GM18861 (cell line): ENCODE measurements at regions not wholly inside any gene's neighbourhood (a gene's known extent, or its start where the extent isn't known, plus 50 kb on each side); places are given as distances from the start of the nearest gene placed in this dataset.

Experiments used
- ATAC-seq: cut with Tn5 transposase; IDR thresholded peaks from one replicate; pipeline ENCODE4 v1.9.1; 2021; ENCODE audit not compliant: unreplicated experiment

DNA sequence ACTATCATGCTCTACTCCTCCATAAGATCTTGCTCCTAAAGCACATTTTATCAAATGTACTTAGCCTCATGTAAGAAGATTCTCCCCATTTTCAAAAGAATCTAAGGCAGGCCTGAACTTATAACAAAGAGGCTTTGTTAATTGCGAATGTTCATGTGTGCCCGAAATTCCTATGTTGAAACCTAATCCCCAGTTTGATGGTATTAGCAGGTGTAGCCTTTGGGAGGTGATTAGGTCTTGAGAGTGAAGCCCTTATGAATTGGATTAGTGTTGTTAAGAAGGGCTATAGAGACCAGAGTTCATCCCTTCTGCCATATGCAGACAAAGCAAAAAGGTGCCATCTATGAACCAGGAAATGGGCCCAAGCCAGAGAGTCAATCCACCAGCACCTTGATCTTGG lies 234.5 kb downstream of the PAX3 start:
- no peak for ATAC-seq

DNA sequence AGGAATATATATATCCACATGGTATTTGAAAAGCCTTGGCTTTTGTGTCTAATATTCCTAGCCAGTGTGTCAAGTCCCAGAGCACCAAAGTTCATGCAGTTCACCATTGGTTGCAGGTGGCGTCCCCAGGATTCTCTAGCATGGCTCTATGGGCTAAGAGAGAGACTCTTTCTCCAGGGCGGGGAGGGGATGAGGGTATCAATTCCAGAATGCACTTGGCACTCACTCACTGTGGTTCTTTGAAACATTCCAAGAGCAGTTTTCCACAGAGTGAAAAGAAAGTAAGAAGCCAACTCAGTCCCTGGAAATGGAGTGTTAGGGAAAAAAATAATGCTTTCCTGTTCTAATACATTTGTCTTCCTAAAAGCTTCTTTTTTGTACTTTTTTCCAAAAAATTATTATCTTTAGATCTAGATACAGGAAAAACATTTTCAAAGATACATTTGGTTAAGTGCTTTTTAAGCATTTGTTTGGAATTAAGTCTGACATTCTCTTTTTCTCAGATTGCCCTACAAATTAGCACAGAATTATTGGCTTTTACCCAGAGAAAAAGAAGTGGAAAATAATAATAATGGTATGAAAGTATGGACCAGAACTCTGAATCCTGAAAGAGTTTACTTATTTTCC lies 239.9 kb downstream of the PAX3 start:
- ATAC-seq, result no peak

DNA sequence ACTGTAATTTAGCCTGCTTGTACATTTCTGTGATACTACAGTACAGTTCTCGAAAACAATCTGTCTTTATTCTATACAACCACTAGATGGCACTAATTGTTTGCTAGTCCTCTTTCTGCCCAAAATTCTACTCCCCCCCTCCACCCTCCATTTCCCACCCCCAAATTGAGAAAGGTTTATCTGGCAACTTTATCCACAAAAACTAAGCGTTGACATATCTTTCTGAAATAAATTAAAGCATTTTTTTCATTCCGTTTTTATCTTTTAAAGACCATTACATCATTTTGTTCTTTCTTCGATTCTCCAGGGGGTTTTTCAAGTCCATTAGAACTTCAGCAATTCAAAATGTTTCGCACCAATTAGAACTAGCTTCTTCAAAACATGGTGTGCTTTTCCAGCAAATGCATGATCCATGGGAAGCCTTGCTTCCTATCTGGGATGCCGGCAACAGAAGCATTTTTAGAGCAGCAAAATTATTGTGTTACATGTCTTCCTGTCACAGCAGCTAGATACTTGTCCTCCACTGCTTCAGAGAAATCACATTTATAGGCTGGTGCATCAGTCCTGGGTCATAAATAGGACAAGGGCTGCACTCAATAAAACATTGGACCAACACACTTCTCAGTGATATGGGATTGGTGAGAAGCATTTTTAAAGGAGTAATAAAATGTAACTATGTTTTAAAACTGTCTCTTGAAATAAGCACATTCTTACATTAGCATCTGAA lies 241.3 kb downstream of the PAX3 start:
- ATAC-seq, result no peak

DNA sequence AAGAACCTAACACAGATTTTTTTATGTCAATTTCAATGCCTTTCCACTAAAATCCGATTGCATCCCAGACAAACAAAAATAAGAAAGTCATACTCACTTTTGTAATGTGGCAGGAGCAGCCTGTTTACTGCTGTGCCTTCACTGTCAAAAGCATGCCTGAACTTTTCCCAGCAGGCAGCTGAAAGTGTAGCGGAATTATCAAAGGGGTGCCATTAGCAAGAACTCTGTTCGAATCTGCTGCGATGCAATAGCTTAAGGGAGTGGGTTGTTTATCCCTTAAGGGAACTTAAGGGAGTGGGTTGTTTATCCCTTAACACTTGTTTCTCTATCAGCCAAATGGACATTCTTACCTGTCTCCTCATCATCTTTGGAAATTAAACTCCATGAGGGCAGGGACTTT lies 243.5 kb downstream of the PAX3 start:
- ATAC-seq, result no peak

DNA sequence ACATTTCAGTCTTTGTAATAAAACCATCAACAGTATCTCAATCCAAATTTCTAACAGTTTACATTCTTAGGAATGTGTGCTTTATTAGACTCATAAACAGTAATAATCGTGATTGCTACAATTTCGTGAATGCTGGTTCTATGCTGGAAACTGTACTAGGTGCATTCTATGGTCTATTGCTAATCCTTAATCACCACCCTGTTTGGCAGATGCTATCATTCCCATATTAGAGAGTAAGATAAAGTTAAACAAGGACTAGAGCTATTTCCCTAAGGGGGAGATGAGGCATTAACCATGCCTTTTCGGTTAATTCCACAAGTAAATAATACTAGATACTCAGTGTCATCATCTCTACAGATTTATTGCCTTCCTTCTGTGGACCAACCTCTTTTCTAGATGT lies 244.0 kb downstream of the PAX3 start:
- ATAC-seq, result no peak

DNA sequence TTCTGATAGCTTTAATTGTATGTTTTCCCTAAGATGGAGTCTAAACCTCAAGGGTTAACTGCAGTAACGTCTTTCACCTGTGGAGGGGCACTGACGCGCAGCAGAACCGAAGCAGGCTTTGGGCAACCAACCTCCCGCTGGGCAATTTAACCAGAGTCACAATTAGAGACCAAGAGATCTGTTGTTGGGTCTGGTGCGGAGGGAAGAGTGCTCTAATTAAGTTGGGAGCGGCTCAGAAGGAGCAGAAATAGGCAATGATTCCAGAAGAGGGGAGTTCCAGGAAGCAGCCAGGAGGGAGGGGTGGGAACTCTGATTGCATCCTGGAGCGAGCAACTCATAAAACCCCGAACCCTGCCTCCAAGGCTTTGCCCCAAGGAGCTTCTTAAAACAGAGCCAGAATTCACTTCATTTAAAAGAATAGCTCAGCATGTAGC lies 245.8 kb downstream of the PAX3 start:
- ATAC-seq, result no peak

DNA sequence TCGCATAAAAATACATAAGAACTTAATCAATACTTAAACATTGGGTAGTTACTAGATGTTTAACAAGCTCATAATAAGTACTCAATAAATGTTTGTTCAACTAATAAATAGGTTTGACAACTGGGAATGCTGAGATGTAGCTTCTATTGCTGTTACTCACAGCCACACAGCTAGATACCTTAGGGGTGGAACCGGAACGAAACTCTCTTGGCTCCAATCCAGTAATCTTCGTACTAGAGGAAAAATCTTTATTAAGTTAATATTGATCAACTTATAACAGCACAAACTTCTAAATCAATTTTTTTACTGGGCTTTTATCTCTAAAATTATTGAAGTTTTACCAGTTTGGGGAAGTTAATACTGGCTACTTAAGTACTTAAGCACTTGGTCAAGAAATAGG lies 247.8 kb downstream of the PAX3 start:
- no peak for ATAC-seq

DNA sequence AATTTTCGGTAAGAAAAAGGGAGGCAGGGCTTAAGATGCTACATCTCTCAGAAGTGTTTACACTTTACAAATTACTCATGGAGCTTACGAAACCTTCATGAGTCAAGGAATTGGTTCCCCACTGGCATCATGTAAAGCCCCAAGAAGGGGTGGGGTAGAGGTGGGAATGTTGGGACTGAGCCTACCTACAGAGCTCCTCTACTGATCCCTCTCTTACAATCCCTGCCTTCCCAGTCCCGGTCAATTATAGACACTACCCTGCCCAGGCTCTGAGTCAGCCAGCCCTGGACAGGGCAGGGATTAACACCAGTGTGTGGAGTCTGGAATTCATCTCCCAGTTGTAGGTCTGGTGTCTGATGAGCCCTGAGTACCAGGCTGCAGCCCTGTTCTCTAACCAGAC lies 248.9 kb downstream of the PAX3 start:
- ATAC-seq, result no peak

DNA sequence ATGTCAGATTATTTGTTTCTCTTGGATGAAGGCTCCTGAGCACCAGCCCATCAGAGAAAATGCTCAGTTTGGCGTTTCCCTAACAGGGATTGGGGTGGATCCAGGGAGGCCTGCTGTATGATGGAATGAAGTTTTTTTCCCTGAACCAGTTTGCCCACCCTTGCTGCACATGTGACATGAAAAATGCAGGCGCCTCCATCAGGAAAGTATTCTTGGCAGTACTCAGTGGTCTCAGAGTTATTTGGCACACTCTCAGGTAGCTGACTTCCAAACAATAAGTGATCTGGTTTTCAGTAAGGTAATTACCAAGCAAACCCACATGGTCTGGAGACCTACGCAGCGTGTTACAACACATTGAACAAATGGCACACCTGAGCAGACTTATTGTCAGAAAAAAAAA lies 254.9 kb downstream of the PAX3 start:
- ATAC-seq, result no peak

DNA sequence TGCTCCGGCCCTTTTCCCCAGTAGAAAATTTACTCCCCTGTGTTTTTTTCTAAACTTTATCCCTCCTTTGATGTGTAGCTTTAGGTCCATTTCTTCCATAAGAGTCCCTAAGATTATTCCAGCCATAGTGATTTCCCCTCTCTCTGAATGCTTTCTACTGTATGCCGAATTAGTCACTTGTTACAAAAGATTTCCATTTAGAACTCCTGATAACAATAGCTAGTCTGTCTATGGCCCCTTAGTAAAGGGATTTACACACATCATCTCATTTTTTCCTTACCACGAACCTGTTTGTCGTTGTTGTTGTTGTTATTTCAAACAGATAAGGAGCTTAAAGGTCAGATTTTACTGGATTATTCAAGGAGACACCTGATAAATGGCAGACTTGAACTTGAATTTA lies 256.1 kb downstream of the PAX3 start:
- no peak for ATAC-seq

DNA sequence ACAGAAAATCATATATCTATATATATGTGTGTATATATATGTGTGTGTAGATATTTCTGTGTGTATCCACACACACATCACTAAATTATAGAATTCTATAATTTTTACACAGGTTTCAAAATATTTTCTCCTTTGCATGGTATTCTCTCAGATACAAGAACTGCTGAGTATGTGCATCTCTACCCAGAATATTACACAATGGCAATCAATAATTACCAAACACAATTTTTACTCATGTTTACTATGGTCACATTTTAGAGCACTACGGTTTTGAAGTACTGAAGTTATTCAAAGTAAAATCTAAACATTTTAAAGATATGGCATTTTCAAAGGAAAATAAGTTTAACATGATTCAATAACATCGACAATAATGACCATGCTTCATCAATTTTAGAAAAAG lies 258.5 kb downstream of the PAX3 start:
- ATAC-seq, result no peak

DNA sequence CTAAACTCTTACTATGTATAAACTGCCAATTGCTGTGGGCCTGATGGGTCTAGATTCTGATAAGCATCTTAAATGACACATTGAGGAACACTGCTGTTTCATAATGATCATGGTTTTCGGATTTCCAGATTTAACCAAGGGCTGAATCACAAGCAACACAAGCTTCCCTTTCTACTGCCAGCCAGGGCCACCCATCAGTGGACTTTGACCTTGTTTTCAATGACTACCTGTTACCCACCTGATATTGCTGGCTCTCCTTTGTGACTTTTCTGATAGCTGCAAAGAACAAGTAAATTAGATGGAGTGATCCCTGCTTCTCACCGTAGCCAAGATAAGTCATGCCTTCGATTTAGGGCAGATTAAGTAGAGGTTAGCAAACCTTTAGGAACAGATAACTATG lies 259.0 kb downstream of the PAX3 start:
- ATAC-seq, result no peak

DNA sequence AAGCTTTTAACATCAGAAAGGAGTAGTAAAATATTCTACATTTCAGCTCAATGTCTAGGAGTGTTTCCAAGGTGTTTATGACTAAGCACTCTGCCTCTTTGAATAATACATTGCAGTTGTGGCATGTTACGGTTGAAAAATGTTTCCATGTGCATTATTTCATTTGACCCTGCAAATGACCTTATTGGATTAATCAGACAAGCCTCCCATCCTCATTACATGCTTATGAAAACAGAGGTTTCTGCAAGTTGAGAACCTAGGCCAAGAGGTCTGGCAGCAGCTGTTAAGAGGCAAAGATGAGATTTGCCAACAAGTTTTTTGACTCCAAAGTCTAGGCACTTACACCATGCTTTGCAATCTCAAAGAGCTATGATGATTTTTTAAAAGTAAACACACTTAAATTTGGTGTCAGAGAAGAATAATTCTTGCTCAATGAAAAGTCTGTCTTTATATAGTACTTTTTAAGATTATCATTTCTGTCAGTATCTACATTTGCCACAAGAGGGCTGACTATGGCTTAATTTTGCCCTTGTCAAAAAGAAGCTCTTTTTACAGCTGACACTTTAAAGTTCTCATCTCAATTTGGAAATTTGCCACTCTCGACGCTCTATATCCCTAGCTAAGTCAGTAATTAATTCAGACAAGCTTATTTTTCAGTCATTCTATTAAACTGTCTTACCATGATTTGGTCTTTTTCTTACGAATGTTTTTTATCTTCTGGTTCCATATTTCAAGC lies 260.6 kb downstream of the PAX3 start:
- ATAC-seq, result no peak

DNA sequence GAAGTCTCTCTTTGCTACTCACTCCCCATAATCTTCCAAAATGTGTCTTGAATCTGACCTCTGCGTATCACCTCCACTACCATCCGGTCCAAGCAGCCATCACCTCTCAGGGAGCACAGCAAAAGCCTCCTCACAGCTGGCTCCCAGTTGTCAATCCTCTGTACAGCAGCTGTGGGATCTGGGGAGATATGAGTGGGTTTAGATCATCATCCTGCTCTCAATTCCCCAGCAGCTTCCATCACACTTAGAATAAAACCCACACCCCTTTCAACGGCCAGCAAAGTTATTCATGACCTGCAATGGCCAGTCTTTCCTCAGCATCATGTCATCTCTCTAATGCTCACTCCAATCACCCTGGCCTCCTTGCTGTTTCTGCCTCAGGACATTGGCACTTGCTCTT lies 261.6 kb downstream of the PAX3 start:
- no peak for ATAC-seq

DNA sequence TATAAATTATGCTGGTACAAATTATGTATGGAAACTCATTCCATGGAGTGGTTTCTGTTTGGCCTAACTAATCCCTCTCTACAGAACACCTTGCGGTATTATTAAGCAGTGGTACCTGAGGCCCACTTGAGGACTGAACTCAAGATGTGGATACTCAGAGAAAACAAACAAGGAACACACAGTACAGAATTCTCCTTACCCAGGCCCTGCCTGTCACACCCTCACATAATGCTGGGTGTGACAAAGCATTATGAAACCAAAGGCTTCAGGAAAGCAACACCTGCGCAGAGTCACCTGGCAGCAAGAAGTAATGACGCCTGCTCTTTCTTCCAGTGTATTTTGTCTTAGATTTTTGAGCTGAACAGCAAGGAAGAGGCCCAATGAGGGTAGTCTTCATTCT lies 264.7 kb downstream of the PAX3 start:
- ATAC-seq, result no peak

DNA sequence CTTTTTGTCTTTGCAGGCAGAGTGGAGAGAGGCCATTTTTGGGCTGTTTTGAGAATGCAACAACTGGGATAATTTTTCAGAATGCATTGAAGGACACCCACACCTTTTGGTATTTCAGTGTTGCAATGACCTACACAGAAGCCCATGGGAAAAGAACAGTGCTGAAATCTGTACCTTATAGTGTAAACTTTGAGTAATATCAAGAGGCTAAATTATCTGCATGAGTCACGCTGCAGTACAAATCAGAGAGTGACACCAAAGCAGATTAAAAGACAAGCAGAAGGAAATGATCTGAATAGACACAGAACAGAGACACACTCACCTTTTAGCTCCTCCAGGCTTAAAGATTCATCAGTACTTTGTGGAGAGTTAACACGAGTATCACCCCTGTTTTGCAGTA lies 265.3 kb downstream of the PAX3 start:
- no peak for ATAC-seq

DNA sequence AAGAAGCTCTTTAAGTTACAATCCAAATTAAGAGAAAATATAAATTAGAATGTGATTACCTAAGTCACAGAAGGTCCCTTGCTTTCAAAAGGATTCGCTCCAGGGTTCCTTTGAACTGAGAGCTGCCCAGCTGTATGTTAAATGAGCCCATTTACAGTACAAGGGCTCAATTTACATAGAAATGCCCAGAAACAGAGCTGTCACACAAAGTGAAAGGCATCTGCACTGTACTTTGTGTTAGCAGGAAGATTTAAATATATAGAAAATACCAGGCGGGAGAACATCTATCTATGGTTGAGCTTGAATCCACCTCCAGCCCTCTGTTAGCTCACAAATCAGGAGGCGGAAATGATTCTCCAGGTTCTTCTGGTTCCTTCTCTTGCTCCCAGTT lies 272.9 kb downstream of the PAX3 start:
- ATAC-seq, result no peak

DNA sequence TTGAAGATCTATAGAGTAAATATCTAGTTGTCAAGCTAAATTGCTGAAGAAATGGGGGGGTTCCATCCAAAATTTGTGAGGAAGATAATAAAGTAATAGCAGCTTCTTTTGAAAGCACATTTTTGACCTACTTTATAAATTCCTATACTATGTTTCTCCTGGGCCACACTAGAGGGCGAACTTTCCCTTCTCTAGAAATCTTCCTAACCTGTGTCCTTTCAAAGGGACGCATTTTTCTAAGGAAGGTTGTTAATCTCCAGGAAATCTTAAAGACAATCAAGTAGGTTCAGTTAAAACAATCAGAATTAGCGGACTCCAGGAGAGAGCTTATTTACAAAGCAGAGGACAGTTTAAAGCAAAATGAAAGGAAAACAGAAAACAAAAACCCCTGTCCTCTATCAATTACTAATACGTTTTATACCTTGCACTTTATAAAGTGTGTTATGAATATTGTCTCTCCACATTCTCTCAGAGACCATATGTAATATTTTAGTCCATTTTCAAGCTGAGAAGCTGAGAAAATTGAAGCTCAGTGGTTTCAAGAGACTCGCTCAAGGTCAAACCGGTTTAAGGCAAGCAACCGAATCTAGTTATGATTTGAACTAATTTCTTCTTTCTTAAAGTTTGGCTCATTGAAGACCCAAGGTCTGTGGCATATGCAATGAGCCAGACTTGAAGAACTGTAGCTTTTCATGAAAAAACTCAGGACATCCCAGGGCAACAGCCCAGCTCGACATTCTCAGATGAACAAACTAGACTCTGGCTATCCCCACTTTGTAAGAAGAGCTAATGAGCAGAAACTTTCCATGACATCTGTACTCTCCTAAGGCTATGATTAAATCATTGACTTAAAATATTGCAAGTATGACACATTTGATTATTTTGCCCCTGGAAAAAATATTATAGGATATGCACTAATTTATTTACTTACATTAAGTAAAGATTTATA lies 273.6 kb downstream of the PAX3 start:
- ATAC-seq, result no peak

DNA sequence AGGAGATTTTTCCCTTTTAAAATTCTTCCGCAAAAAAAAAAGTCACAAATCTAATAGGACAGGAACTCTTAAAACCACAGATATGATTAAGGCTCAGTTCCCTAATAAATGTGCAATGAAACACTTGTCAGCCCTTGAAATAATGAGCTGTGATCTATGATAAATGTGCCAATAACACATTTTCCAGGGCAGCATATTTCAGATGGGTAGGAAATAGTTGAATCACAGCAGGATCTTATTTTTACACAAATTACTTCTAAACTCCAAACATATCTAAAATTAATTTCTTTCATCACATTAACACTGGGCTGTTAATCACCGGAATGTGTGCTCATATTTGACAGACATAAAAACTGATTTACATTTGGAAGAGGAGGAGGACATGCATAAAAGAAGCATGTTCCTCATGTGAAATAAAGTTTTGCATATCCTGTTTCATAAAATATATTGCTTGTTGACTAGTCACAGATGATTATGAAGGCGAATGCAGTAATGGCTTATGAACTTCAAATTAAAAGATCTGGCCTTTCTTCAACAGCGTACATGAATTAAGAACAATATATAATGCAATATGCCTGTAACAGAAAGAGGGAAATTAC lies 281.4 kb downstream of the PAX3 start:
- ATAC-seq, result no peak

DNA sequence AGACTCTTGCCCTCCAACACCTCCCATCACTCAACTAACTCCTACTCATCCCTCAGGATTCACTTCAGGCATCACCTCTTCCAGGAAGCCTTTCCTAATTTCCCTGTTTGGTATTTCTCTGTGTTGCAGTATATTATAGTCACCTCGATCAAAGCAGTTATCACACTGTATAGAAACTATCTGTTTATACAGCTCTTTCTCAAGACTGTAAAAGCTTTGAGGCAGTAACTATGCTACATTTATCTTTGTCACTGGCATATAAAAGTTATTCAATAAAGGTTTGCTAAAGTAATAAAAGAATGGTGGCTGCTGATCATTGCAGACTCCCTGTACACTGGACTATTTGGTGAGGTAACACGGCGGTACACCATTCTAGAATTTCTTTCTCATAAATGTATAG lies 284.9 kb downstream of the PAX3 start:
- ATAC-seq, result no peak

DNA sequence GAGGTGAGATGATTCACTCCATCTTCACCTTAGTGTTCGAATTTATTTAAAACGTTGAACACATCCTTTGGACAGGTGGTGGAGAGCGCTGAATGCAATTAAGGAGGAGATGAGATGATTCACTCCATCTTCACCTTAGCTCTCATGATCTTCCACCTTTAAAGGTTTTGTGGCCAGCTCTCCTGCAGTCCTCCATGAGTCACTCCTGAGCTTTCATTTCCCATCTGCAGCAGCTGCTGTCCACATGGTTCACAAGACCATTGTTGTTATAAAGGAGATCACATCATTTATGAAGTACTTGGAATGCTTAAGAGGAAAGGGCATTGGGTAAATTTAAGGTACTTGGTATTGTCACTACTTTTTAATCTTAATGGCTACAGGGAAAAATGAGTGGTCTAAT lies 298.5 kb downstream of the PAX3 start:
- ATAC-seq, result no peak
